ENCODE measurements at regions not wholly inside any gene's neighbourhood (a gene's known extent, or its start where the extent isn't known, plus 50 kb on each side); places are given as distances from the start of the nearest gene placed in this dataset.

DNA sequence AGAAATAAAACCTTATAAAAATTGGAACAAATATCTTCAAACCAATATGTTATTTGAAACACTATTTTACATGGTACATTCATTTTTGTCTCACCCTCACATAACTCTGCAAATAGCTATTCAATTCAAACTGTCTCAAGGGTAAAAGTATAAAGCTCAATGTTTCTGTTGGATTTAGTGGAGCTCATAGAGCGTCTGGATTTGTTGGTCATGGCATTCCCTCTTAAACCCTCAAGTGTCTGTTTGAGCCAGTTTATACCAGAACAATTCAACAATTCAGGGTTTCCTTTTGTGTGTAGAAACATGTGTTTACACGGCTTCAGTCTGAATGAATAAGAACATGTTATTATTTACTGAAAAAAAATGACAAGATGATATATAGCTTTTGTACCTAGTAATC lies 161.6 kb downstream of the PCDH18 start:
- H3K4me1 Mint-ChIP-seq = no peaks in the 10 kb centered on the region
- peaks cover 0 to 4% (median 0%) of the 10 kb centered on the region in 7 donors for H3K9me3 Mint-ChIP-seq
- no peaks in the 10 kb centered on the region for H3K27me3 Mint-ChIP-seq (ENCODE audit: low read depth in 3 of 3)
- Histone ChIP-seq H3K79me2 (ENCODE audit: insufficient read depth, low read length) (no peaks in the 10 kb centered on the region), H3K4me2 (replicated peaks; ENCODE audit: extremely low read depth, low read length, poor library complexity, severe bottlenecking) (no peak overlapping the region), H3K27me3 (ENCODE audit: control insufficient read depth in 2 of 2, insufficient read depth in 2 of 2, low read length in 2 of 2) (no peaks in the 10 kb centered on the region), H4K20me1 (ENCODE audit: insufficient read depth, low read length) (no peaks in the 10 kb centered on the region), H3K36me3 (replicated peaks in 1 of 2; ENCODE audit: control insufficient read depth in 1 of 2, insufficient read depth in 2 of 2, low read length in 2 of 2) (no peaks in the 10 kb centered on the region), H3K9me3 (replicated peaks in 1 of 2; ENCODE audit: control insufficient read depth in 1 of 2, insufficient read depth in 1 of 2, low read length in 2 of 2) (no peaks in the 10 kb centered on the region), H3K9ac (ENCODE audit: insufficient read depth, low read length, poor library complexity, severe bottlenecking) (no peak overlapping the region), H3K4me3 (replicated peaks in 1 of 3; ENCODE audit: low read depth in 2 of 3, low read length in 3 of 3) (no peak overlapping the region), H3K27ac (ENCODE audit: low read depth in 1 of 2, low read length in 2 of 2) (no peak overlapping the region), H3K4me1 (ENCODE audit: control insufficient read depth in 1 of 2, insufficient read depth in 2 of 2, low read length in 2 of 2) (no peaks in the 10 kb centered on the region), H2AFZ (ENCODE audit: insufficient read depth, low read depth, low read length, poor library complexity, severe bottlenecking) (no peak overlapping the region)
- H3K27ac Mint-ChIP-seq = no peak overlapping the region
- no CpG with 5 or more reads among the region's 2 CpGs for WGBS (ENCODE audit: insufficient coverage)
- no peak overlapping the region for H3K4me3 Mint-ChIP-seq
- TF ChIP-seq, protein P1, sequence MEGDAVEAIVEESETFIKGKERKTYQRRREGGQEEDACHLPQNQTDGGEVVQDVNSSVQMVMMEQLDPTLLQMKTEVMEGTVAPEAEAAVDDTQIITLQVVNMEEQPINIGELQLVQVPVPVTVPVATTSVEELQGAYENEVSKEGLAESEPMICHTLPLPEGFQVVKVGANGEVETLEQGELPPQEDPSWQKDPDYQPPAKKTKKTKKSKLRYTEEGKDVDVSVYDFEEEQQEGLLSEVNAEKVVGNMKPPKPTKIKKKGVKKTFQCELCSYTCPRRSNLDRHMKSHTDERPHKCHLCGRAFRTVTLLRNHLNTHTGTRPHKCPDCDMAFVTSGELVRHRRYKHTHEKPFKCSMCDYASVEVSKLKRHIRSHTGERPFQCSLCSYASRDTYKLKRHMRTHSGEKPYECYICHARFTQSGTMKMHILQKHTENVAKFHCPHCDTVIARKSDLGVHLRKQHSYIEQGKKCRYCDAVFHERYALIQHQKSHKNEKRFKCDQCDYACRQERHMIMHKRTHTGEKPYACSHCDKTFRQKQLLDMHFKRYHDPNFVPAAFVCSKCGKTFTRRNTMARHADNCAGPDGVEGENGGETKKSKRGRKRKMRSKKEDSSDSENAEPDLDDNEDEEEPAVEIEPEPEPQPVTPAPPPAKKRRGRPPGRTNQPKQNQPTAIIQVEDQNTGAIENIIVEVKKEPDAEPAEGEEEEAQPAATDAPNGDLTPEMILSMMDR (IDR thresholded peaks at IDR 0.05) = no peak
- intact Hi-C loops (cut with micrococcal nuclease) = no loop called here
- no peaks in the 10 kb centered on the region for H3K36me3 Mint-ChIP-seq
- no peak for DNase-seq

DNA sequence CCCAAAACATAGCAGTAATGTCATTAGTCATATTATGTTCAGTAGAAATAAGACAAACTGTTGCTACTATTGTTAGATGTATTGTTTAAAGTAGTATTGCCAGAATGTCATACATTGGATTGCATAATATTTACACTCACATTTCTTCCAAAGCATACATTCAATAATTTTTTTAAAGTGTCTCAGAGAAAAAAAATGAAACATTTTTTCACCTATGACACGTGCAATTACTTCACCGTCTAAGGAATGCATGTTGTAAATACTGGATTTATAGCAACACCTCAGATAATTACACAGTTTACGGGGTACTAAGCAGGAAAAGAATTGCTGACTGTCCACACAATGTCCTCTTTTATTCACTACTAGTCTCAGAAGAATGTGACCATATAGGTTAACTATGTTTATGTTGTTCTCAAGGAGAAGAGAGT lies 162.1 kb downstream of the PCDH18 start:
- DNase-seq = no peak
- Mint-ChIP-seq H3K27ac (no peak overlapping the region), H3K4me3 (no peak overlapping the region), H3K9me3 (peaks cover 0 to 4% (median 0%) of the 10 kb centered on the region in 7 donors), H3K36me3 (no peaks in the 10 kb centered on the region), H3K27me3 (ENCODE audit: low read depth in 3 of 3) (no peaks in the 10 kb centered on the region), H3K4me1 (no peaks in the 10 kb centered on the region)
- H2AFZ ChIP-seq (ENCODE audit: insufficient read depth, low read depth, low read length, poor library complexity, severe bottlenecking) = no peak overlapping the region
- no peaks in the 10 kb centered on the region for H3K9me3 ChIP-seq (replicated peaks in 1 of 2; ENCODE audit: control insufficient read depth in 1 of 2, insufficient read depth in 1 of 2, low read length in 2 of 2)
- no CpG with 5 or more reads among the region's 3 CpGs for WGBS (ENCODE audit: insufficient coverage)
- TF ChIP-seq, protein P1 (IDR thresholded peaks at IDR 0.05) = no peak
- no peaks in the 10 kb centered on the region for H4K20me1 ChIP-seq (ENCODE audit: insufficient read depth, low read length)
- intact Hi-C loops (cut with micrococcal nuclease) = no loop called here
- no peaks in the 10 kb centered on the region for H3K27me3 ChIP-seq (ENCODE audit: control insufficient read depth in 2 of 2, insufficient read depth in 2 of 2, low read length in 2 of 2)
- no peak overlapping the region for H3K27ac ChIP-seq (ENCODE audit: low read depth in 1 of 2, low read length in 2 of 2)
- H3K9ac ChIP-seq (ENCODE audit: insufficient read depth, low read length, poor library complexity, severe bottlenecking) = no peak overlapping the region
- H3K4me2 ChIP-seq (replicated peaks; ENCODE audit: extremely low read depth, low read length, poor library complexity, severe bottlenecking) = no peak overlapping the region
- H3K79me2 ChIP-seq (ENCODE audit: insufficient read depth, low read length) = no peaks in the 10 kb centered on the region
- H3K4me3 ChIP-seq (replicated peaks in 1 of 3; ENCODE audit: low read depth in 2 of 3, low read length in 3 of 3) = no peak overlapping the region
- H3K4me1 ChIP-seq (ENCODE audit: control insufficient read depth in 1 of 2, insufficient read depth in 2 of 2, low read length in 2 of 2) = no peaks in the 10 kb centered on the region
- no peaks in the 10 kb centered on the region for H3K36me3 ChIP-seq (replicated peaks in 1 of 2; ENCODE audit: control insufficient read depth in 1 of 2, insufficient read depth in 2 of 2, low read length in 2 of 2)
